ENCODE measurements at regions not wholly inside any gene's neighbourhood (a gene's known extent, or its start where the extent isn't known, plus 50 kb on each side); places are given as distances from the start of the nearest gene placed in this dataset.

GRCh38 chr5:106205916-106206571 is 1464.7 kb downstream of the EFNA5 start:
- ChIA-PET CTCF (no interaction called here), POLR2A (no interaction called here)
- intact Hi-C loops (cut with micrococcal nuclease) = no loop called here
- no peak for TF ChIP-seq CTCF (IDR thresholded peaks at IDR 0.05)
- Mint-ChIP-seq H3K27ac (no peak overlapping the region), H3K4me3 (no peak overlapping the region), H3K9me3 (peaks cover 8% of the 10 kb centered on the region), H3K36me3 (ENCODE audit: low read depth) (no peaks in the 10 kb centered on the region), H3K27me3 (no peaks in the 10 kb centered on the region), H3K4me1 (no peaks in the 10 kb centered on the region)
- DNase-seq (no peak), ATAC-seq (ENCODE audit: low read depth) (no peak)

DNA sequence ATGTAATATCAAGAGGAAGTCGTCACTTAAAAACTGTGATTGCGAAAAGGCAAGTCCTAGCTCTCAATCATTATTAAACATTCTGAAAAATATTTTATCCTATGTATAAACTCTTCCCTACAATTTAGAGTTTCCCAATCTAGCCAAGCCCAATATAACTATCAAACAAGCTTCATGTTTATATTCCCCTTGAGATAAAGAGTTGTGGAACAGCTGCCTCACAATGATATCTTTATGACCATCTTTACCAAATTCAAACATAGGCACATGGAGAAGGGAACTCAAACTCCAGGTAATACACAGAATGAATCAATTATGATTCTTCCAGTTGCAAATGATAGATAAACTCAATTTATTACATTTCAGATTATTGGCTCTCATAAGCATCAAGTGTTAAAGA is 1468.7 kb downstream of the EFNA5 start:
- Mint-ChIP-seq H3K9me3 (peaks cover 6% of the 10 kb centered on the region), H3K27ac (no peak overlapping the region), H3K27me3 (no peaks in the 10 kb centered on the region), H3K36me3 (ENCODE audit: low read depth) (no peaks in the 10 kb centered on the region), H3K4me1 (no peaks in the 10 kb centered on the region), H3K4me3 (no peak overlapping the region)
- ChIA-PET POLR2A (no interaction called here), CTCF (no interaction called here)
- intact Hi-C loops (cut with micrococcal nuclease) = no loop called here
- TF ChIP-seq CTCF (IDR thresholded peaks at IDR 0.05) = no peak
- ATAC-seq (ENCODE audit: low read depth) (no peak), DNase-seq (no peak)

DNA sequence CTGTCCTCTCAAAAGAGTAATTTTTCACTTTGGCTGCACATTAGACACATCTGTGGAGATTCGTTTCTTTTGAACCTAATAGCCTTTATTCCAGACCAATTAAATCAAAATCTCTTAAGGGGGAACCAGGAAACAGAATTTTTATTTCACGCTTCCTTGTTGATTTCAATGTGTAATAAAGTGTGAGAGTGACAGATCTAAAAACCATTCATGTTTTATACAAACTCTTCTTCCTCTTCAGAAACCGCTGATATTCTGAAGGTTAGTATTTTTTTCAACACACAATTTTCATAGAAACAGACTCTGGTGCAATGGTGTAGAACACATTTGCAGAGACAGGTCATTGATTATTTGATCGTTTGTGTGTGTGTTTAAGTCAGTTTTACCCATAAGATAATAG is 1469.8 kb downstream of the EFNA5 start:
- H3K4me1 Mint-ChIP-seq = no peaks in the 10 kb centered on the region
- ChIA-PET CTCF (no interaction called here), POLR2A (no interaction called here)
- H3K9me3 Mint-ChIP-seq = peaks cover 10% of the 10 kb centered on the region
- ATAC-seq (ENCODE audit: low read depth) (no peak), DNase-seq (no peak)
- no peak for TF ChIP-seq CTCF (IDR thresholded peaks at IDR 0.05)
- H3K36me3 Mint-ChIP-seq (ENCODE audit: low read depth) = no peaks in the 10 kb centered on the region
- no peaks in the 10 kb centered on the region for H3K27me3 Mint-ChIP-seq
- H3K27ac Mint-ChIP-seq = no peak overlapping the region
- intact Hi-C loops (cut with micrococcal nuclease) = no loop called here
- no peak overlapping the region for H3K4me3 Mint-ChIP-seq

- DNase-seq (no peak), ATAC-seq (ENCODE audit: low read depth) (no peak)
- TF ChIP-seq CTCF (IDR thresholded peaks at IDR 0.05) = no peak
- Mint-ChIP-seq H3K4me3 (no peak overlapping the region), H3K9me3 (peaks cover 4% of the 10 kb centered on the region), H3K36me3 (ENCODE audit: low read depth) (no peaks in the 10 kb centered on the region), H3K4me1 (no peaks in the 10 kb centered on the region), H3K27me3 (no peaks in the 10 kb centered on the region), H3K27ac (no peak overlapping the region)
- POLR2A ChIA-PET = no interaction called here
- CTCF ChIA-PET = no interaction called here
- intact Hi-C loops (cut with micrococcal nuclease) = no loop called here
These were observed 1474.9 kb downstream of the EFNA5 start for GRCh38 chr5:106195679-106196474.

- ChIA-PET POLR2A (no interaction called here), CTCF (no interaction called here)
- DNase-seq (no peak), ATAC-seq (ENCODE audit: low read depth) (no peak)
- Mint-ChIP-seq H3K27ac (no peak overlapping the region), H3K4me1 (no peaks in the 10 kb centered on the region), H3K9me3 (peaks cover 2% of the 10 kb centered on the region), H3K36me3 (ENCODE audit: low read depth) (no peaks in the 10 kb centered on the region), H3K4me3 (no peak overlapping the region), H3K27me3 (no peaks in the 10 kb centered on the region)
- intact Hi-C loops (cut with micrococcal nuclease) = no loop called here
- no peak for TF ChIP-seq CTCF (IDR thresholded peaks at IDR 0.05)
These were observed 1481.5 kb downstream of the EFNA5 start for GRCh38 chr5:106189121-106189809.

All from activated B cell treated with CpG ODN at 0.5 μM for 24 hours (primary cell).